ENCODE measurements at regions not wholly inside any gene's neighbourhood (a gene's known extent, or its start where the extent isn't known, plus 50 kb on each side); places are given as distances from the start of the nearest gene placed in this dataset.

DNA sequence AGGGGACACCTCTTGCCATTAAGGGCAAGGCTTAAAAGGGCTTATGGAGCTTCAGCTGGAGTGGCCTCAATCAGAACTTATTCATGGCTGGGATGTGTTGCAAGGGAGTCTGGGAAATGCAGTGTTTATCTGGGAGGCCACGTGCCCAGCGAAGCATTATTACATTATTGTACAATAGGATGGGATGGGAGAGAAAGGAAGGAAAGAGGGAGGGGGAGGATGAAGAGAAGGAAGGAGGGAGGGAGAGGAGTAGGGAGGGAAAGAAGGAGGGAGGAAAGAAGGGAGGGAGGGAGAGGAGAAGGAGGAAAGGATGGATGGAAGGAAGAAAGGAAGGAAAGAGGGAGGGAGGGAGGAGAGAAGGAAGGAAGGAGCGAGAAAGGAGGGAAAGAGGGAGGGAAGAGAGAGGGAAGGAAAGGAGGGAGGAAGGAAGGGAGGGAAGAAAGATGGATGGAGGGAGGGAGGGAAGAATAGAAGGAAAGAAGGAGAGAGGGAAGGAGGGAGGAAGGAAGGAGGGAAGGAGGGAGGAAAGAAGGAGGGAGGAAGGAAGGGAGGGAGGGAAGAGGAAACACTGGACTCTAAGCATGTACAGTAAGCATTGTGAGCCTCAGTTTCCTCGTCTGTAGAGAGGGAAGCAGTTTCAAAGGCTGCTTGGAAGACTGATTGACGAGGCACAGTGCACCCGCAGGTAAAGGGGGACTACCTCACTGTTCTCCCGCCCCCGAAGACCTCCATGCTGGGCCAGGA is 62.2 kb downstream of the MYEOV start:
- intact Hi-C loops (cut with DNase I) = no loop called here
- TF ChIP-seq POLR2AphosphoS5 (IDR thresholded peaks at IDR 0.05) (no peak), POLR2A (IDR thresholded peaks at IDR 0.05) (no peak)
- TF ChIP-seq, protein P1, sequence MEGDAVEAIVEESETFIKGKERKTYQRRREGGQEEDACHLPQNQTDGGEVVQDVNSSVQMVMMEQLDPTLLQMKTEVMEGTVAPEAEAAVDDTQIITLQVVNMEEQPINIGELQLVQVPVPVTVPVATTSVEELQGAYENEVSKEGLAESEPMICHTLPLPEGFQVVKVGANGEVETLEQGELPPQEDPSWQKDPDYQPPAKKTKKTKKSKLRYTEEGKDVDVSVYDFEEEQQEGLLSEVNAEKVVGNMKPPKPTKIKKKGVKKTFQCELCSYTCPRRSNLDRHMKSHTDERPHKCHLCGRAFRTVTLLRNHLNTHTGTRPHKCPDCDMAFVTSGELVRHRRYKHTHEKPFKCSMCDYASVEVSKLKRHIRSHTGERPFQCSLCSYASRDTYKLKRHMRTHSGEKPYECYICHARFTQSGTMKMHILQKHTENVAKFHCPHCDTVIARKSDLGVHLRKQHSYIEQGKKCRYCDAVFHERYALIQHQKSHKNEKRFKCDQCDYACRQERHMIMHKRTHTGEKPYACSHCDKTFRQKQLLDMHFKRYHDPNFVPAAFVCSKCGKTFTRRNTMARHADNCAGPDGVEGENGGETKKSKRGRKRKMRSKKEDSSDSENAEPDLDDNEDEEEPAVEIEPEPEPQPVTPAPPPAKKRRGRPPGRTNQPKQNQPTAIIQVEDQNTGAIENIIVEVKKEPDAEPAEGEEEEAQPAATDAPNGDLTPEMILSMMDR (IDR thresholded peaks at IDR 0.05) = no peak
- H3K4me1 ChIP-seq (replicated peaks) = no peaks in the 10 kb centered on the region
- H3K4me3 ChIP-seq = no peak overlapping the region
- DNase-seq (ENCODE audit: low spot score) = no peak
- H3K36me3 ChIP-seq = no peaks in the 10 kb centered on the region
- 83% methylated on average over 8 of the region's 8 CpGs for WGBS
- H3K9me3 ChIP-seq = no peaks in the 10 kb centered on the region
- peaks cover 4% of the 10 kb centered on the region for H3K27me3 ChIP-seq (replicated peaks; ENCODE audit: insufficient read depth)
- no peak overlapping the region for H3K27ac ChIP-seq

DNA sequence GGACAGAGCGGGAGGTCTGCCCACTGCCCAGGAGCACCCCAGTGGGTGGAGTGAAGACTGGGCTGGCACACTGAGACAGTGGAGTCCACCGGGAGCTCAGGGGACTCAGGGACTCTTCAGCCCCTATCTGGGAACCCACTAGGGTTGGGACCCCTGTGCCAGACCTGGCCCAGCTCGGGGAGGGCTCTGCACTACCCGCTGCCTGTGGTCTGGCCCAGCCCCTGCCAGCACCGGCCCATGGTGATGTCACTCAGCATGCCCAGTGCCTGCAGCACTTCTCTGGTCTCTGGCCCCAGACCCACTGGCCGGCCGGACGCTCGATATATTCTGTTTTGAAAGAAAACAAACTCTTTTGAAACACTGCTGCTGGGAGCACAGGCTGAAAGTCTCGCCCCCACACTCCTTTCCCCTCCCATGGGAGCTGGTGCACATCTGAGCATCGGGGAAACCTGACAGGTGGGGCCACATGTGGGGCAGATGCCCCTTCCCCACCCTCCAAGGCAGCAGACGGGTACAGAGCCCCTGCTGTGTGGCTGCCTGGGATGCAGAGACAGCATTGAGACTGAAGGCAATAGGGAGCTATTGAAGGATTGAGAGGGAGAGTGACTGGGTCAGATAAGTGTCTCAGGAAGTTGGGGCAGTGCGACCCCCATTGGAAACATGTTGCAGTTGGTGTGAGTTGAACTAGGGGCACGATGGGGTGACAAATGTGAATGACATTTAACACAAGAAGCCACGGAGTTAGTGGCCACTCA is 62.9 kb downstream of the MYEOV start:
- H3K27ac ChIP-seq = no peak overlapping the region
- no peak for TF ChIP-seq POLR2A (IDR thresholded peaks at IDR 0.05)
- TF ChIP-seq, protein P1 (IDR thresholded peaks at IDR 0.05) = no peak
- TF ChIP-seq POLR2AphosphoS5 (IDR thresholded peaks at IDR 0.05) = no peak
- no peaks in the 10 kb centered on the region for H3K36me3 ChIP-seq
- intact Hi-C loops (cut with DNase I) = no loop called here
- WGBS = 81% methylated on average over 15 of the region's 15 CpGs
- H3K4me3 ChIP-seq = no peak overlapping the region
- no peak for DNase-seq (ENCODE audit: low spot score)
- H3K27me3 ChIP-seq (replicated peaks; ENCODE audit: insufficient read depth) = peaks cover 4% of the 10 kb centered on the region
- no peaks in the 10 kb centered on the region for H3K9me3 ChIP-seq
- no peaks in the 10 kb centered on the region for H3K4me1 ChIP-seq (replicated peaks)

DNA sequence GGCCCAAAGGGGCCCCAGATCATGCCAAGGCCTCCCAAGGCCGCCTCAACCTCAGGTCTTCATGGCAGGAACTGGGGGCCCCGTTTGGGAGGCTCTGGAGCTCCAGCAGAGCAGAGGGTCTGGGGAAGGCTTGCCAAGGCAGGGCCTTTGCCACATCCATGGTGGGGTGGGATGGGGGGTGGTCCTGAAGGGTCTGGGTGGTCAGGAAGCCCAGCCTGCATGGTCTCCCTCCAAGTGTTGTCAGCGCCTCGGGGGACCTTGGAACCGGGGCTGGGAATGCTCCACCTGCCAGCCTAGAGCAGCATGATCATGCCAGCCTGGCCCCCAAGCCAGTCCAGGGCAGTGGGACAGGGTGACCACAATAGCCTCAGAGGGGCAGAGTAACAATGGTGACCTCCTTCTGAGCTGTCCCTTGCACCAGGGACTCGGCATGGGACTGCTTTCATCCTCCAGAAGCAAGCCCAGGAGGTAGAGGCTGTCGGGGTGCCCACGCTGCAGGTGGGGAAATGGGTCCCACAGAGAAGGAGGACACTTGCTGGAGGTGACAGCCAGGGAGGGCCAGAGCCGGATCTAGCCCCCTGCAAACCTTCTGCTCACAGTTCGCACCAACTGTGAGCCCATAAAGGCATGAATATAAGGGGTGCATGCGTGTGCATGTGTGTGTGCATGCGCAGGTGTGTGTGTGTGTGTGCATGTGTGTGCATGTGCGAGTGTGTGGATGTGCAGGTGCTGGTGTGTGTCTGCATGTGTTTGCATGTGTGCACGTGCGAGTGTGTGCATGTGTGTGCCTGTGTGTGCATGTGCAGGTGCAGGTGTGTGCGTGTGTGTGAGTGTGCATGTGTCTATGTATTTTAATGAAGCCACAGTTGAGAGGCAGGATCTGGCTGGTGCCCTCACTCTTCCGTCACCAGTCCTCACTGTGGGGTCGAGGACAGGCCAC is 63.8 kb downstream of the MYEOV start:
- Histone ChIP-seq H3K27me3 (replicated peaks; ENCODE audit: insufficient read depth) (peaks cover 4% of the 10 kb centered on the region), H3K27ac (no peak overlapping the region), H3K4me1 (replicated peaks) (no peaks in the 10 kb centered on the region), H3K36me3 (no peaks in the 10 kb centered on the region), H3K9me3 (no peaks in the 10 kb centered on the region), H3K4me3 (no peak overlapping the region)
- no peak for DNase-seq (ENCODE audit: low spot score)
- WGBS = 86% methylated on average over 18 of the region's 18 CpGs
- intact Hi-C loops (cut with DNase I) = no loop called here
- TF ChIP-seq, protein P1 (IDR thresholded peaks at IDR 0.05) = no peak

DNA sequence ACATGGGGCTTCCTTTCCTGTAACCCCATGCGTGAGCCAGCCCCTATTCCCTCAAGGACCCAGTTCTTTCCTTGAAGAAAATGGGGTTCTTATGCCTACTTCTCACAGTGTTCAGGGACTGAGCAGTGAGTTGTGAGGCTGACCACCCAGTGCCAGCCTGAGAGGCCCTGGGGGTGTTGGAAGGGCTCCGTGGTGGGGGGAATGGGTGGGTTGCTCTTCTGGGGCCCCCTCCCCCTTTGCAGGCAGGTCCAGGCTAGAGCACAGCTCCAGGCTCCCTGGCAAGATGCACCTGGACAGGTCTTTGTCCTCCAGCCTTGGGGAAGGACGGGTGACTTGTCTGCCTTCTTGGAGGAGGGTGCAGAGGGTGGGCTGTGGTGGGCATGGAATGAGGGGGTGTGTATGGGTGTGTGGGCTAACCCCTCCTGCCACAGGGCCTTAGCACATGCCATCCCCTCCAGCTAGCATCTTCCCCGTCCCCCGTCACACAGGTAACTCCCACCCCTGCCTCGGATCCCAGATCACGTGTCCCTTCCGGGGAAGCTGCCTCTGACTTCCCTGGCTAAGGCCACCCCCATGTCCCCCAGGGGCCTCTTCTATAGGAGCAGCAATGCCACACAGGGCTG is 64.6 kb downstream of the MYEOV start:
- H3K4me1 ChIP-seq (replicated peaks) = no peaks in the 10 kb centered on the region
- H3K36me3 ChIP-seq = no peaks in the 10 kb centered on the region
- no peak overlapping the region for H3K4me3 ChIP-seq
- H3K27ac ChIP-seq = no peak overlapping the region
- peaks cover 4% of the 10 kb centered on the region for H3K27me3 ChIP-seq (replicated peaks; ENCODE audit: insufficient read depth)
- intact Hi-C loops (cut with DNase I) = no loop called here
- TF ChIP-seq, protein P1 (IDR thresholded peaks at IDR 0.05) = no peak
- TF ChIP-seq POLR2A (IDR thresholded peaks at IDR 0.05) (no peak), POLR2AphosphoS5 (IDR thresholded peaks at IDR 0.05) (no peak)
- no peaks in the 10 kb centered on the region for H3K9me3 ChIP-seq
- no peak for DNase-seq (ENCODE audit: low spot score)
- 87% methylated on average over 7 of the region's 8 CpGs for WGBS

All from prostate gland (tissue), 2 donors.